Glutamatergic neuron (in vitro differentiated cells): ENCODE measurements at regions not wholly inside any gene's neighbourhood (a gene's known extent, or its start where the extent isn't known, plus 50 kb on each side); places are given as distances from the start of the nearest gene placed in this dataset.

Source experiments
- DNase-seq: peaks from one replicate; pipeline ENCODE4 v3.0.0; 2022
- H3K27ac Mint-ChIP-seq: one replicate; pipeline ENCODE4 v1.8.0; 2020; ENCODE audit warnings: mild to moderate bottlenecking, mixed read lengths, inconsistent platforms; ENCODE audit not compliant: unreplicated experiment
- H3K27me3 Mint-ChIP-seq: one replicate; pipeline ENCODE4 v1.8.0; 2020; ENCODE audit warnings: mild to moderate bottlenecking, moderate library complexity, mixed read lengths, inconsistent platforms; ENCODE audit not compliant: unreplicated experiment
- H3K36me3 Mint-ChIP-seq: one replicate; pipeline ENCODE4 v1.8.0; 2020; ENCODE audit warnings: mild to moderate bottlenecking, mixed read lengths, inconsistent platforms; ENCODE audit not compliant: unreplicated experiment
- H3K4me1 Mint-ChIP-seq: one replicate; pipeline ENCODE4 v1.8.0; 2020; ENCODE audit warnings: mild to moderate bottlenecking, low read depth, mixed read lengths, inconsistent platforms; ENCODE audit not compliant: unreplicated experiment
- H3K4me3 Mint-ChIP-seq: one replicate; pipeline ENCODE4 v1.8.0; 2020; ENCODE audit warnings: mild to moderate bottlenecking, mixed read lengths, inconsistent platforms; ENCODE audit not compliant: unreplicated experiment
- H3K9me3 Mint-ChIP-seq: one replicate; pipeline ENCODE4 v1.8.0; 2020; ENCODE audit warnings: mild to moderate bottlenecking, moderate library complexity, mixed read lengths, inconsistent platforms; ENCODE audit not compliant: unreplicated experiment
- TF ChIP-seq, protein P1 (sequence below): fragments of 200-600 bp; sonication (generic); IDR thresholded peaks from one replicate; pipeline ENCODE4 v1.5.0; 2021; ENCODE audit not compliant: partially characterized antibody, unreplicated experiment

DNA sequence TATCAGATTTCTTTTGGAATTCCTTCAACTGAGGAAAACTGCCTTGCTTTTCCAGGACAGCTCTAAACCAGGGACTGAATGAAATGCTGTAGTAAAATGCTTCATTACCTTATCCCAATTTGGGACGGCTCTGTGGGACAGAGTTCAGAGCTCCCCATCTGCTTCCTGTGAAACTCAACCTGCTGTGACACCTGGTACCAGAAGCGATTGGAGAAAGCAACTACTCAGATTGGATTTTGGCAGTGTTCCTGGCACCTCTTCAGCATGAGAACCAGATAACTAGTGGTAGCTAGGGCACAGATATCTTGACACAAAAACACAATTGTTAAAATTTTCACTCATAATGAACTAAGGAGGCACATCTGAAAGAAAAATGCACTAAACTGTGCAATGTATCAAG lies 539.1 kb downstream of the SI start:
- Mint-ChIP-seq H3K4me3 (no peak overlapping the region), H3K27ac (no peak overlapping the region), H3K9me3 (no peaks in the 10 kb centered on the region), H3K36me3 (no peaks in the 10 kb centered on the region), H3K27me3 (no peaks in the 10 kb centered on the region), H3K4me1 (peaks cover 2% of the 10 kb centered on the region)
- TF ChIP-seq, protein P1, sequence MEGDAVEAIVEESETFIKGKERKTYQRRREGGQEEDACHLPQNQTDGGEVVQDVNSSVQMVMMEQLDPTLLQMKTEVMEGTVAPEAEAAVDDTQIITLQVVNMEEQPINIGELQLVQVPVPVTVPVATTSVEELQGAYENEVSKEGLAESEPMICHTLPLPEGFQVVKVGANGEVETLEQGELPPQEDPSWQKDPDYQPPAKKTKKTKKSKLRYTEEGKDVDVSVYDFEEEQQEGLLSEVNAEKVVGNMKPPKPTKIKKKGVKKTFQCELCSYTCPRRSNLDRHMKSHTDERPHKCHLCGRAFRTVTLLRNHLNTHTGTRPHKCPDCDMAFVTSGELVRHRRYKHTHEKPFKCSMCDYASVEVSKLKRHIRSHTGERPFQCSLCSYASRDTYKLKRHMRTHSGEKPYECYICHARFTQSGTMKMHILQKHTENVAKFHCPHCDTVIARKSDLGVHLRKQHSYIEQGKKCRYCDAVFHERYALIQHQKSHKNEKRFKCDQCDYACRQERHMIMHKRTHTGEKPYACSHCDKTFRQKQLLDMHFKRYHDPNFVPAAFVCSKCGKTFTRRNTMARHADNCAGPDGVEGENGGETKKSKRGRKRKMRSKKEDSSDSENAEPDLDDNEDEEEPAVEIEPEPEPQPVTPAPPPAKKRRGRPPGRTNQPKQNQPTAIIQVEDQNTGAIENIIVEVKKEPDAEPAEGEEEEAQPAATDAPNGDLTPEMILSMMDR: no peak
- no peak for DNase-seq

DNA sequence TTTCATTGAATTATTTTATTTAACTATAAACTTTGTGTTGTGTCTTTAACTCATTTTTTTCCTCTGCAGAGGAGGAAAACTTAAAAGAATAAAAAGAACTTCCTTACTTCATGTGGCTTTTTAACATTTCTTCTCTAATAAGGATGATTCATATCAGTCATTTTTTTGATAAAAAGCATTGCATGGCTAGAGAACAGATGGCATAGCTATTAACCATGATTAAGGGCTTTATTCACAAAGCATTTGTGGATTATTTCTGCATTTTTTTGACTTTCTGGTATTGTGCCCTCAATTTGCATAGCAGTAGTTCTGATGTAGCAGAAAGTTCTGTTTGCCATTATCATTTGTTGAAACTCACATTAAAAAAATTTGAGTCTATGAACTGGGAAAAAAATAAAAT lies 540.8 kb downstream of the SI start:
- Mint-ChIP-seq H3K36me3 (no peaks in the 10 kb centered on the region), H3K27me3 (no peaks in the 10 kb centered on the region), H3K9me3 (no peaks in the 10 kb centered on the region), H3K27ac (no peak overlapping the region), H3K4me1 (peaks cover 2% of the 10 kb centered on the region), H3K4me3 (no peak overlapping the region)
- no peak for DNase-seq
- TF ChIP-seq, protein P1: no peak

DNA sequence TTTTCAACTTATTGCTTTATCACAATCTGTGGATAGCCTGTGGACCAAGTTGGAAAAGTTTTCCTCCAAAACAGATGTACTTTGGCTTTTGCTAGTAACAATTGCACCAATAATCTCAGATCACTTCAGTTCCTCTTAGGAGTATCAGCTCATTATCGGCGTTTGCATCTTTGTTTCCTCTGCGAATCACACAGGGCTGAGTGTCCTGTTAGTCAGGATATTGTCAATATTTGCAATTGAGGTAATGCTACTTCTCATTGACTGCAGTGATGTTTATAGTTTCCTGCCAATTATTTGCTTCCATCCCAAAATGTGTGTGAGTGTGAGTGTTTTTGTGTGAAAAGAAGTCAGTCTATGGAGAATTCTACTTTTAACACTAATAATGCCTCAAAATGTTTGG lies 545.0 kb downstream of the SI start:
- Mint-ChIP-seq H3K27me3 (no peaks in the 10 kb centered on the region), H3K36me3 (no peaks in the 10 kb centered on the region), H3K4me1 (no peaks in the 10 kb centered on the region), H3K9me3 (no peaks in the 10 kb centered on the region), H3K27ac (no peak overlapping the region), H3K4me3 (no peak overlapping the region)
- TF ChIP-seq, protein P1: no peak
- DNase-seq: no peak

DNA sequence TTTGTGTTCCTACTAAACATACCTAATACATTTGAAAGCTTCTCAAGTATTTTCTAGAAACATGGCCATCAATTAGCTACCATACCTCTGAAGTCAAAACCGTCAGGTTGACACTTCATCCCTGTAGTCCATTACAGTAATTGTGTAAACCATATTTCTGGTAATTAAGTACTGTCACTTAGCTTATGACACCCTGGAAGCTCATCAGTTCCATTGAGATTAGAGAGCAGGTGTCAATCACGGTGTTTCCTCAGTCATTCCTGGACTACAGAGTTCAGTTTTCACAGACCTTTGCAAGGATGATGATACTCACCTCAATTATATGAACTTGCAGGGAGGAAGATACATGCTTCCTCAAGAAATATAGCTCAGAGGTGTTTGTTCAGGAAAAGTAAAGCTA lies 552.0 kb downstream of the SI start:
- TF ChIP-seq, protein P1: no peak
- Mint-ChIP-seq H3K4me1 (no peaks in the 10 kb centered on the region), H3K27me3 (no peaks in the 10 kb centered on the region), H3K36me3 (peaks cover 3% of the 10 kb centered on the region), H3K27ac (no peak overlapping the region), H3K9me3 (peaks cover 5% of the 10 kb centered on the region), H3K4me3 (no peak overlapping the region)
- DNase-seq: no peak

DNA sequence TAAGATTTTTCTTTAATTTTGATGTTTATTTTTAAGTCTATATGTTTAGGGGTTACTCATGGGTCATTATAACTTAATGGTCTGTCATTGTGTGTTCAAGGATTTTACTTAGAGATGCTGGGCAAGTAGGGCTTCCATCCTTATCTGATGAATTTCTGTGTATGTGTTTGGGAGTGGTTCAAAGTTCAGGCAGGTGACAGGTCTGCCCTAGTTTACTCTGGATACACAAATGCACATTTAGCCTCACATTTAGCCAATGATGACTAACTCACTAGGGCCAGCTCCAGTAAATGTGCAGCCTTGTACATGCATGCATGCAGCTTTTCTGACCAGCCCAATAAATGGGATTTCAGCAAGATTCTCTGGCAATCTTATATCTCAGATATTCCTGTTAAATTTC lies 554.1 kb downstream of the SI start:
- H3K27me3 Mint-ChIP-seq: no peaks in the 10 kb centered on the region
- peaks cover 5% of the 10 kb centered on the region for H3K9me3 Mint-ChIP-seq
- H3K36me3 Mint-ChIP-seq: peaks cover 3% of the 10 kb centered on the region
- TF ChIP-seq, protein P1: no peak
- no peak for DNase-seq
- no peak overlapping the region for H3K27ac Mint-ChIP-seq
- no peaks in the 10 kb centered on the region for H3K4me1 Mint-ChIP-seq
- no peak overlapping the region for H3K4me3 Mint-ChIP-seq
